B cell (primary cell): ENCODE measurements at regions not wholly inside any gene's neighbourhood (a gene's known extent, or its start where the extent isn't known, plus 50 kb on each side); places are given as distances from the start of the nearest gene placed in this dataset.

Experiments used
- ATAC-seq: fragments of 200-7000 bp; cut with Tn5 transposase; one replicate; pipeline ENCODE4 v1.10.0; 2021; ENCODE audit warnings: low read depth, mild to moderate bottlenecking, moderate number of reproducible peaks, moderate library complexity
- CTCF ChIA-PET: fragments of 350-600 bp; sonication (Branson Sonifier 250); formaldehyde crosslinking; loops from one replicate; lab custom pipeline; 2021; ENCODE audit warnings: antibody characterized with exemption, inconsistent platforms; lab: Charles Lee
- POLR2A ChIA-PET: fragments of 350-600 bp; sonication (Branson Sonifier 250); formaldehyde crosslinking; loops from one replicate; lab custom pipeline; 2021; ENCODE audit warnings: antibody characterized with exemption; lab: Charles Lee
- DNase-seq: peaks from one replicate; pipeline ENCODE4 v3.0.0; 2013
- H2AFZ ChIP-seq: 2 replicates; pipeline ENCODE4 v1.6.1; 2012; ENCODE audit warnings: mild to moderate bottlenecking, low read depth, low read length; ENCODE audit not compliant: insufficient read depth, poor library complexity, severe bottlenecking
- H3K27ac ChIP-seq, 2 donors: 1 replicate in 1 of 2; 2 replicates in 1 of 2; pipeline ENCODE4 v1.5.1; 2012 to 2013; ENCODE audit warnings: low read length in 2 of 2, mild to moderate bottlenecking in 2 of 2, moderate library complexity in 1 of 2
- H3K27me3 ChIP-seq, 4 experiments: fragments of 200-600 bp in 1 of 4; sonication (generic) in 1 of 4; replicated peaks in 1 of 4; 1 replicate in 2 of 4; 2 replicates in 2 of 4; pipeline versions ENCODE4 v1.6.1 to v1.7.0; 2013 to 2016; ENCODE audit warnings: low read length in 3 of 4, mild to moderate bottlenecking in 2 of 4, mixed read lengths in 1 of 4, moderate library complexity in 1 of 4; ENCODE audit not compliant: insufficient read depth in 4 of 4, control insufficient read depth in 3 of 4; ENCODE audit errors: control extremely low read depth in 1 of 4
- H3K36me3 ChIP-seq, 2 experiments: replicated peaks in 1 of 2; 1 replicate in 1 of 2; 2 replicates in 1 of 2; pipeline versions ENCODE4 v1.6.1 to v1.7.1; 2013; ENCODE audit warnings: low read length in 1 of 2; ENCODE audit not compliant: insufficient read depth in 2 of 2, control insufficient read depth in 1 of 2; ENCODE audit errors: control extremely low read depth in 1 of 2, extremely low read depth in 1 of 2
- H3K4me1 ChIP-seq, 2 donors: fragments of 200-600 bp in 1 of 2; sonication (generic) in 1 of 2; 1 replicate in 1 of 2; 2 replicates in 1 of 2; pipeline versions ENCODE4 v1.5.1 to v1.6.1; 2013 to 2017; ENCODE audit warnings: low read length in 2 of 2; ENCODE audit not compliant: control insufficient read depth in 2 of 2, insufficient read depth in 2 of 2
- H3K4me2 ChIP-seq: replicated peaks from 2 replicates; pipeline ENCODE3; 2012; ENCODE audit warnings: mild to moderate bottlenecking, low read depth, low read length; ENCODE audit not compliant: poor library complexity, severe bottlenecking
- H3K4me3 ChIP-seq, 5 experiments: fragments of 200-600 bp in 1 of 5; sonication (generic) in 1 of 5; 1 replicate in 3 of 5; 2 replicates in 2 of 5; pipeline versions ENCODE4 v1.5.1 to v1.7.0; 2011 to 2016; ENCODE audit warnings: low read length in 4 of 5, mild to moderate bottlenecking in 4 of 5, low read depth in 2 of 5, control low read depth in 1 of 5, moderate library complexity in 1 of 5; ENCODE audit not compliant: insufficient read depth in 1 of 5; ENCODE audit errors: control extremely low read depth in 1 of 5, extremely low read depth in 1 of 5
- H3K79me2 ChIP-seq: fragments of 200-600 bp; sonication (generic); one replicate; pipeline ENCODE4 v1.6.0; 2016; ENCODE audit warnings: low read length; ENCODE audit not compliant: control insufficient read depth, insufficient read depth
- H3K9ac ChIP-seq: fragments of 200-600 bp; sonication (generic); 2 replicates; pipeline ENCODE4 v1.6.1; 2017; ENCODE audit warnings: mild to moderate bottlenecking, low read length, moderate library complexity
- H3K9me3 ChIP-seq, 3 donors: one replicate each; pipeline versions ENCODE4 v1.6.1 to v1.7.1; 2013; ENCODE audit warnings: low read length in 2 of 3; ENCODE audit not compliant: control insufficient read depth in 2 of 3, insufficient read depth in 1 of 3; ENCODE audit errors: control extremely low read depth in 1 of 3
- H4K20me1 ChIP-seq: 2 replicates; pipeline ENCODE4 v1.6.0; 2012; ENCODE audit warnings: mild to moderate bottlenecking, low read length; ENCODE audit not compliant: insufficient read depth, control insufficient read depth, poor library complexity, severe bottlenecking
- H3K27ac Mint-ChIP-seq: one replicate; pipeline ENCODE4 v1.8.0; 2021; ENCODE audit warnings: mixed read lengths
- H3K27me3 Mint-ChIP-seq: one replicate; pipeline ENCODE4 v1.8.0; 2021; ENCODE audit warnings: mixed read lengths
- H3K4me1 Mint-ChIP-seq: one replicate; pipeline ENCODE4 v1.8.0; 2021; ENCODE audit warnings: mixed read lengths
- H3K4me3 Mint-ChIP-seq: one replicate; pipeline ENCODE4 v1.8.0; 2021; ENCODE audit warnings: mixed read lengths
- H3K9me3 Mint-ChIP-seq: one replicate; pipeline ENCODE4 v1.8.0; 2022; ENCODE audit warnings: mixed read lengths; ENCODE audit not compliant: insufficient read depth
- CTCF ChIP-seq: fragments of 200-600 bp; IDR thresholded peaks from one replicate; pipeline ENCODE4 v1.8.0; 2022; ENCODE audit warnings: antibody characterized with exemption, mild to moderate bottlenecking
- EZH2 ChIP-seq: IDR thresholded peaks from 2 replicates; pipeline ENCODE4 v1.6.1; 2012; ENCODE audit warnings: borderline replicate concordance, low read depth, mild to moderate bottlenecking, moderate library complexity, low read length; ENCODE audit not compliant: insufficient read depth, poor library complexity, severe bottlenecking
- WGBS: methylation state at CpG from one replicate; pipeline ENCODE4 v1.1.5; 2013; ENCODE audit warnings: missing lambda C conversion rate; ENCODE audit not compliant: insufficient coverage; 5-methylcytosine and 5-hydroxymethylcytosine counted together
- intact Hi-C: fragments of 100-400 bp; cut with micrococcal nuclease; formaldehyde crosslinking; loops from one replicate; pipeline ENCODE4 v1.10.0; 2022

GRCh38 chr12:25818596-25819390, 139.7 kb upstream of the RASSF8 start:
- no peaks in the 10 kb centered on the region for H3K9me3 ChIP-seq
- DNase-seq = no peak
- no peak for TF ChIP-seq CTCF
- TF ChIP-seq EZH2 = no peak
- Mint-ChIP-seq H3K27me3 (peaks cover 1% of the 10 kb centered on the region), H3K4me3 (no peak overlapping the region), H3K27ac (no peak overlapping the region), H3K4me1 (no peaks in the 10 kb centered on the region), H3K9me3 (no peaks in the 10 kb centered on the region)
- no peaks in the 10 kb centered on the region for H3K27me3 ChIP-seq
- intact Hi-C loops = no loop called here
- no peaks in the 10 kb centered on the region for H4K20me1 ChIP-seq
- no peak overlapping the region for H3K9ac ChIP-seq
- no peak overlapping the region for H2AFZ ChIP-seq
- ATAC-seq = no peak
- H3K79me2 ChIP-seq = no peaks in the 10 kb centered on the region
- no peaks in the 10 kb centered on the region for H3K36me3 ChIP-seq
- ChIA-PET POLR2A (no interaction called here), CTCF (no interaction called here)
- no peak overlapping the region for H3K4me2 ChIP-seq
- H3K4me1 ChIP-seq = no peaks in the 10 kb centered on the region
- no peak overlapping the region for H3K4me3 ChIP-seq
- no peak overlapping the region for H3K27ac ChIP-seq

- intact Hi-C loops = no loop called here
Measured at GRCh38 chr12:25819691-25820090, 138.8 kb upstream of the RASSF8 start.

More at GRCh38 chr12:25819691-25820090, 138.8 kb upstream of the RASSF8 start:
- no peaks in the 10 kb centered on the region for H3K4me1 Mint-ChIP-seq
- H3K9me3 Mint-ChIP-seq = no peaks in the 10 kb centered on the region
- Histone ChIP-seq H4K20me1 (no peaks in the 10 kb centered on the region), H3K4me1 (no peaks in the 10 kb centered on the region), H3K9ac (no peak overlapping the region), H3K79me2 (no peaks in the 10 kb centered on the region), H3K4me3 (no peak overlapping the region), H2AFZ (no peak overlapping the region), H3K9me3 (no peaks in the 10 kb centered on the region), H3K27ac (no peak overlapping the region), H3K4me2 (no peak overlapping the region), H3K36me3 (no peaks in the 10 kb centered on the region), H3K27me3 (no peaks in the 10 kb centered on the region)
- DNase-seq (no peak), ATAC-seq (no peak)
- no peak overlapping the region for H3K27ac Mint-ChIP-seq
- TF ChIP-seq EZH2 (no peak), CTCF (no peak)
- CTCF ChIA-PET = no interaction called here
- H3K4me3 Mint-ChIP-seq = no peak overlapping the region
- POLR2A ChIA-PET = no interaction called here
- peaks cover 4% of the 10 kb centered on the region for H3K27me3 Mint-ChIP-seq
- 68% methylated on average over 8 of the region's 11 CpGs for WGBS
